Kidney (tissue), 13 donors: ENCODE measurements at regions not wholly inside any gene's neighbourhood (a gene's known extent, or its start where the extent isn't known, plus 50 kb on each side); places are given as distances from the start of the nearest gene placed in this dataset.

Source experiments
- DNase-seq, 5 donors: peaks; one replicate each; pipeline ENCODE4 v3.0.0-alpha.2; 2013 to 2020
- FAIRE-seq: peaks from 2 replicates; lab custom pipeline; 2012; peaks lifted over from hg19 to GRCh38; lab: Jason Lieb, UNC
- H3K27ac ChIP-seq, 2 donors: one replicate each; pipeline ENCODE4 v1.7.0; 2013; ENCODE audit warnings: low read depth in 2 of 2, low read length in 2 of 2, inconsistent platforms in 1 of 2
- H3K27me3 ChIP-seq: one replicate; pipeline ENCODE4 v1.7.1; 2013; ENCODE audit warnings: low read length, inconsistent platforms; ENCODE audit not compliant: control insufficient read depth, insufficient read depth
- H3K36me3 ChIP-seq, 3 donors: one replicate each; pipeline versions ENCODE4 v1.7.0 to v1.7.1; 2013; ENCODE audit warnings: low read length in 3 of 3, control low read depth in 1 of 3, inconsistent platforms in 1 of 3; ENCODE audit not compliant: insufficient read depth in 3 of 3, control insufficient read depth in 2 of 3
- H3K4me1 ChIP-seq, 3 donors: one replicate each; pipeline versions ENCODE4 v1.7.0 to v1.7.1; 2013; ENCODE audit warnings: low read length in 3 of 3, inconsistent platforms in 1 of 3, low read depth in 1 of 3; ENCODE audit not compliant: control insufficient read depth in 2 of 3, insufficient read depth in 2 of 3
- H3K4me3 ChIP-seq, 3 donors: one replicate each; pipeline versions ENCODE4 v1.7.0 to v1.8.1; 2013; ENCODE audit warnings: low read length in 3 of 3, control low read depth in 1 of 3, inconsistent platforms in 1 of 3
- H3K9ac ChIP-seq, 3 donors: one replicate each; pipeline versions ENCODE4 v1.7.0 to v1.7.1; 2013; ENCODE audit warnings: low read length in 3 of 3, control low read depth in 1 of 3, inconsistent platforms in 1 of 3
- H3K9me3 ChIP-seq, 3 donors: one replicate each; pipeline versions ENCODE4 v1.7.0 to v1.7.1; 2013; ENCODE audit warnings: low read length in 3 of 3, control low read depth in 1 of 3, inconsistent platforms in 1 of 3; ENCODE audit not compliant: control insufficient read depth in 2 of 3, insufficient read depth in 1 of 3
- CTCF ChIP-seq: IDR thresholded peaks from 3 replicates; pipeline ENCODE4 v1.5.1; 2012; ENCODE audit warnings: mild to moderate bottlenecking, moderate library complexity, borderline replicate concordance; ENCODE audit not compliant: insufficient read depth; ENCODE audit errors: extremely low read depth
- intact Hi-C: fragments of 100-400 bp; cut with DNase I; formaldehyde crosslinking; loops from one replicate; pipeline ENCODE4 v1.11.1; 2022
- donor health status: control.
- donor health status: control.
- donor health status: control.
- donor health status: control.
- donor health status: control.
- donor health status: DM: yes; HTN: yes; CAD: no.
- donor health status: Normal renal cell carcinoma (clear cell type).

GRCh38 chr18:78126536-78126935 lies 853.1 kb upstream of the SALL3 start:
- no peak for FAIRE-seq

GRCh38 chr18:78127041-78127440 lies 852.6 kb upstream of the SALL3 start:
- Histone ChIP-seq H3K4me3 (no peak overlapping the region), H3K27ac (no peak overlapping the region), H3K9ac (no peak overlapping the region), H3K27me3 (no peaks in the 10 kb centered on the region), H3K36me3 (no peaks in the 10 kb centered on the region), H3K9me3 (no peaks in the 10 kb centered on the region), H3K4me1 (no peaks in the 10 kb centered on the region)
- TF ChIP-seq CTCF, result no peak
- intact Hi-C loops, result no loop called here
- DNase-seq (peak in 1 of 5 donors; percentile 42), FAIRE-seq (no peak)

More at GRCh38 chr18:78126536-78126935, 853.1 kb upstream of the SALL3 start:
- no peak overlapping the region for H3K27ac ChIP-seq
- H3K36me3 ChIP-seq, result no peaks in the 10 kb centered on the region
- no peak overlapping the region for H3K4me3 ChIP-seq
- no peaks in the 10 kb centered on the region for H3K9me3 ChIP-seq
- H3K4me1 ChIP-seq, result no peaks in the 10 kb centered on the region
- no peak overlapping the region for H3K9ac ChIP-seq
- no peaks in the 10 kb centered on the region for H3K27me3 ChIP-seq
- DNase-seq, result peak in 1 of 5 donors; percentile 37
- no peak for TF ChIP-seq CTCF
- intact Hi-C loops, result no loop called here

- FAIRE-seq (no peak), DNase-seq (no peak)
- no peak for TF ChIP-seq CTCF
- Histone ChIP-seq H3K9me3 (no peaks in the 10 kb centered on the region), H3K36me3 (no peaks in the 10 kb centered on the region), H3K4me1 (no peaks in the 10 kb centered on the region), H3K27me3 (no peaks in the 10 kb centered on the region), H3K9ac (no peak overlapping the region), H3K4me3 (no peak overlapping the region), H3K27ac (no peak overlapping the region)
- intact Hi-C loops, result no loop called here
Observed at GRCh38 chr18:78128004-78128403, 851.6 kb upstream of the SALL3 start.

GRCh38 chr18:78129260-78129659 lies 850.4 kb upstream of the SALL3 start:
- H3K27me3 ChIP-seq, result no peaks in the 10 kb centered on the region
- no peak for FAIRE-seq

More at GRCh38 chr18:78129260-78129659, 850.4 kb upstream of the SALL3 start:
- TF ChIP-seq CTCF, result no peak
- H3K4me1 ChIP-seq, result no peaks in the 10 kb centered on the region
- H3K4me3 ChIP-seq, result no peak overlapping the region
- DNase-seq, result no peak
- H3K9me3 ChIP-seq, result no peaks in the 10 kb centered on the region
- no peaks in the 10 kb centered on the region for H3K36me3 ChIP-seq
- intact Hi-C loops, result no loop called here
- H3K9ac ChIP-seq, result no peak overlapping the region
- no peak overlapping the region for H3K27ac ChIP-seq
